ENCODE measurements at regions not wholly inside any gene's neighbourhood (a gene's known extent, or its start where the extent isn't known, plus 50 kb on each side); places are given as distances from the start of the nearest gene placed in this dataset.
A peak's percentile ranks its signal among the peaks of the same experiment; 100 is the strongest.
"Not testable (repeated sequence)": the region's sequence is repeated elsewhere in the genome, so short reads cannot be mapped to it uniquely, and the experiment has no call there.

GRCh38 chr7:96562458-96562857, 147.2 kb downstream of the SEM1 start:
- DNase-seq (ENCODE audit: extremely low read depth, low read depth) = no peak

- no peak for DNase-seq (ENCODE audit: extremely low read depth, low read depth)
These were observed 147.8 kb downstream of the SEM1 start for GRCh38 chr7:96561892-96562291.

- no peak for DNase-seq (ENCODE audit: extremely low read depth, low read depth)
These were observed 151.1 kb downstream of the SEM1 start for GRCh38 chr7:96558530-96558929.

- no peak for DNase-seq (ENCODE audit: extremely low read depth, low read depth)
These were observed 151.6 kb downstream of the SEM1 start for GRCh38 chr7:96558093-96558492.

- DNase-seq (ENCODE audit: extremely low read depth, low read depth) = not testable (repeated sequence)
These were observed 152.0 kb downstream of the SEM1 start for GRCh38 chr7:96557598-96557997.

GRCh38 chr7:96548664-96549063, 161.0 kb downstream of the SEM1 start:
- peak; percentile 37 for DNase-seq (ENCODE audit: extremely low read depth, low read depth)

GRCh38 chr7:96547371-96547811, 162.3 kb downstream of the SEM1 start:
- DNase-seq (ENCODE audit: extremely low read depth, low read depth) = no peak

GRCh38 chr7:96546426-96546825, 163.2 kb downstream of the SEM1 start:
- DNase-seq (ENCODE audit: extremely low read depth, low read depth) = no peak

- no peak for DNase-seq (ENCODE audit: extremely low read depth, low read depth)
These were observed 170.2 kb downstream of the SEM1 start for GRCh38 chr7:96539471-96539870.

- DNase-seq (ENCODE audit: extremely low read depth, low read depth) = no peak
These were observed 171.0 kb downstream of the SEM1 start for GRCh38 chr7:96538632-96539031.

- no peak for DNase-seq (ENCODE audit: extremely low read depth, low read depth)
These were observed 175.4 kb downstream of the SEM1 start for GRCh38 chr7:96534221-96534620.

GRCh38 chr7:96532428-96532935, 177.2 kb downstream of the SEM1 start:
- no peak for DNase-seq (ENCODE audit: extremely low read depth, low read depth)

GRCh38 chr7:96531331-96531730, 178.3 kb downstream of the SEM1 start:
- no peak for DNase-seq (ENCODE audit: extremely low read depth, low read depth)

- DNase-seq (ENCODE audit: extremely low read depth, low read depth) = no peak
These were observed 178.9 kb downstream of the SEM1 start for GRCh38 chr7:96530786-96531185.

- DNase-seq (ENCODE audit: extremely low read depth, low read depth) = no peak
These were observed 182.4 kb downstream of the SEM1 start for GRCh38 chr7:96527133-96527827.

- DNase-seq (ENCODE audit: extremely low read depth, low read depth) = no peak
These were observed 183.2 kb downstream of the SEM1 start for GRCh38 chr7:96526496-96526895.

- DNase-seq (ENCODE audit: extremely low read depth, low read depth) = no peak
These were observed 188.4 kb downstream of the SEM1 start for GRCh38 chr7:96521068-96521894.

GRCh38 chr7:96508371-96508770, 186.5 kb upstream of the SLC25A13 start:
- no peak for DNase-seq (ENCODE audit: extremely low read depth, low read depth)

GRCh38 chr7:96503597-96503996, 181.7 kb upstream of the SLC25A13 start:
- DNase-seq (ENCODE audit: extremely low read depth, low read depth) = no peak

GRCh38 chr7:96501318-96501717, 179.4 kb upstream of the SLC25A13 start:
- no peak for DNase-seq (ENCODE audit: extremely low read depth, low read depth)

GRCh38 chr7:96499532-96499931, 177.6 kb upstream of the SLC25A13 start:
- no peak for DNase-seq (ENCODE audit: extremely low read depth, low read depth)

- no peak for DNase-seq (ENCODE audit: extremely low read depth, low read depth)
These were observed 175.7 kb upstream of the SLC25A13 start for GRCh38 chr7:96497567-96497966.

Measured in NCI-H460 (cell line).